ENCODE measurements at regions not wholly inside any gene's neighbourhood (a gene's known extent, or its start where the extent isn't known, plus 50 kb on each side); places are given as distances from the start of the nearest gene placed in this dataset.
A peak's percentile ranks its signal among the peaks of the same experiment; 100 is the strongest.

DNA sequence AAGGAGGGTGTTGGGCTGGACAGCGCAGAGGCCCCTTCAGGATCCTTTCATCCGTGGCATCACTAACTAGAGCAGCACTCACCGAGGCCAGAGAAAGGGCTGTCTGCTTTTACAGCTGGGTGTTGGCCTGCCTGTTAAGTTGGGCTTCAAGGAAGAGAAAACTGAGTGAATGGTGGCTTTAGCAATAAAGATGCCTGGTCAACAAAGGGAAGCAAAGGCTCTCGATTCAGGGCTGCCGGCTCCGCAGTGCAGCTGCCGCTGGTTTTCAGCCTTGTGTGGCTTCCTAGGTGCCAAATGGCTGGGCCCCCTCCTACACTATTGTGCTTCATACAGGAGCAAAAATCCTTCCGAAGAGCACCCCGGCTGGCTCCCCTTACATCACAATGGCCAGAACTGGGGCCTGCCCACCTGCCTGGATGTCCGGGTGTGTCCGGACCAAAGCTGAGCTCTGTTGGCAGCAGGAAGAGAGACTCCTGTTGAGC, 61.0 kb upstream of the GPR45 start:
- Histone ChIP-seq H3K4me1 (no peaks in the 10 kb centered on the region), H3K36me3 (no peaks in the 10 kb centered on the region), H3K27me3 (no peaks in the 10 kb centered on the region), H3K27ac (no peak overlapping the region), H3K4me3 (no peak overlapping the region), H3K9me3 (no peaks in the 10 kb centered on the region)
- peak; percentile 13 for DNase-seq (ENCODE audit: low spot score)
- no peak for TF ChIP-seq CTCF (IDR thresholded peaks at IDR 0.05)

GRCh38 chr2:105181282-105181681, 60.3 kb upstream of the GPR45 start:
- H3K9me3 ChIP-seq = no peaks in the 10 kb centered on the region
- TF ChIP-seq CTCF (IDR thresholded peaks at IDR 0.05) = no peak
- H3K36me3 ChIP-seq = no peaks in the 10 kb centered on the region
- no peaks in the 10 kb centered on the region for H3K4me1 ChIP-seq
- no peak overlapping the region for H3K27ac ChIP-seq
- H3K27me3 ChIP-seq = no peaks in the 10 kb centered on the region
- DNase-seq (ENCODE audit: low spot score) = no peak
- H3K4me3 ChIP-seq = no peak overlapping the region

DNA sequence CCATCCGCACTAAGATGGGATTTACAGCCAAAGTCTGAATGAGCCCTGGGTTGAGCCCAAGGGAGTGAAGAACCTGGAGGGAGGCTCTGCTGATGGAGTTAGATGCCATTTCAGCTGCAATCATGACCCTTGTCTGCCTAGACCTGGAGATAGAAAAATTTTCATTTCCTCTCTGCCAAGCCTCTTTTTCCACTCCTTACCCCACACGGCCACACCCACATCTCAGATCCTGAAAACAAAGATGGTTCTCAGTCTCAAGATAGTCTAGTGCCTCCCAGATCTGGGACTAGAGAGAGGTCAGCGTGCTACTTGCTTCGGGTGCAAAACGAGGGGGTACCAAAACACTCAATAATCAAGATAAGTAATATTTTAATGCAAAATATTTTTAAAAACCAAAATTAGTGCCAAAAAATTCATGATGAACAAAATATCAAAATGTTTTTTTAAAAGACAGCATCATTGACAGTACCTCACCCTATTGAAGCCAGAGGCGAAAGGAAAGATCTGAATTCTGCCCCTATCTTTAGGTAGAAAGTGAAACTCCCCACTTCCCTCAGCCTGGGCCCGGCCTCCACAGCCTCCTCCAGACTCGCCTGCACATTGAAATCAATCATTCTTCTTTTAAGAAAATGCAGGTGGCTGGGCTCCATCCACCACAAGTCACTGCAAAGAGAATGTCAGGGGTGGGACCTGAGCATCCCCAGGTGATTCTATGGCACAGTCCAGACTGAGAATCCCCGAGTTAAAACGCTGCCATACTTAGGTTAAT, 57.8 kb upstream of the GPR45 start:
- Histone ChIP-seq H3K27me3 (no peaks in the 10 kb centered on the region), H3K4me1 (no peaks in the 10 kb centered on the region), H3K36me3 (no peaks in the 10 kb centered on the region), H3K27ac (no peak overlapping the region), H3K9me3 (no peaks in the 10 kb centered on the region), H3K4me3 (no peak overlapping the region)
- peak; percentile 16 for DNase-seq (ENCODE audit: low spot score)
- TF ChIP-seq CTCF (IDR thresholded peaks at IDR 0.05) = no peak

GRCh38 chr2:105184420-105184819, 57.1 kb upstream of the GPR45 start:
- Histone ChIP-seq H3K4me1 (no peaks in the 10 kb centered on the region), H3K36me3 (no peaks in the 10 kb centered on the region), H3K4me3 (no peak overlapping the region), H3K27ac (no peak overlapping the region), H3K9me3 (no peaks in the 10 kb centered on the region), H3K27me3 (no peaks in the 10 kb centered on the region)
- no peak for DNase-seq (ENCODE audit: low spot score)
- TF ChIP-seq CTCF (IDR thresholded peaks at IDR 0.05) = no peak

DNA sequence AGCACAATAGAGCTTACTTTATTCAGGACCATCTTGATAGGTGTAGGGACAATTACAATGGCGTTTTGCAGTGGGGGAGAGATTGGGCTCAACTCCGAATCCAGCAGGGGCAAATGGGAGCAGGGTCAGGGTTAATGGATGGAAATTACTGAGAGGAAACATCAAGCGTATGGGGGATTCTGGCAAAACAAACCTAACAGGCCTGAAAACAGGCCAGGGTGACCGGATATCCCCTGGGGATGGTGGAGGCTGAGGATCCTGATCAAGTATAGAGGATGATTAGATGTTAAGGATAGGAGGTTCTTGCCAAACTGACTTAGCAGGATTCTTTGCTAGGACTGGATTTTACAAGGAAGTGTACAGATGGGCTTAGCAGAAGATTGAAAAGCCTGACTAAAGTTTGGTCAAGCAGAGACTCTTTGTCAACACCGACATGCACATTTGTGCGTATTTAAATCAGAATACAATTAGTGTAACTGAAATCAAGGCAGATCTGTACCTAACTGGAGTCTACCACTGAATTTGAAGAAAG, 54.5 kb upstream of the GPR45 start:
- no peak overlapping the region for H3K4me3 ChIP-seq
- H3K9me3 ChIP-seq = peaks cover 0 to 5% of the 10 kb centered on the region in 2 donors
- no peak for TF ChIP-seq CTCF (IDR thresholded peaks at IDR 0.05)
- no peak for DNase-seq (ENCODE audit: low spot score)
- H3K4me1 ChIP-seq = no peaks in the 10 kb centered on the region
- H3K27ac ChIP-seq = no peak overlapping the region
- no peaks in the 10 kb centered on the region for H3K27me3 ChIP-seq
- H3K36me3 ChIP-seq = no peaks in the 10 kb centered on the region
